Esophagus muscularis mucosa (tissue), 4 donors: ENCODE measurements at regions not wholly inside any gene's neighbourhood (a gene's known extent, or its start where the extent isn't known, plus 50 kb on each side); places are given as distances from the start of the nearest gene placed in this dataset.

Source experiments
- EP300 ChIP-seq: sonication (generic); formaldehyde crosslinking; IDR thresholded peaks from one replicate; pipeline ENCODE4 v1.6.1; 2017; ENCODE audit warnings: antibody characterized with exemption
- POLR2A ChIP-seq: fragments of 450-650 bp; IDR thresholded peaks from one replicate; pipeline ENCODE4 v1.6.1; 2017; ENCODE audit warnings: antibody characterized with exemption, moderate library complexity, mild to moderate bottlenecking, low read depth
- POLR2AphosphoS5 ChIP-seq, 2 donors: sonication (generic); formaldehyde crosslinking; IDR thresholded peaks; one replicate each; pipeline ENCODE4 v1.6.1; 2017; ENCODE audit warnings: antibody characterized with exemption in 2 of 2
- TF ChIP-seq, protein P1 (sequence below), 3 experiments: fragments of 200-600 bp in 2 of 3; fragments of 450-650 bp in 1 of 3; sonication (generic) in 2 of 3; IDR thresholded peaks; one replicate each; pipeline ENCODE4 v1.5.1; 2017 to 2019; ENCODE audit warnings: antibody characterized with exemption in 3 of 3, mild to moderate bottlenecking in 2 of 3, moderate library complexity in 1 of 3

GRCh38 chr15:93563218-93563617, 474.2 kb upstream of the RGMA start:
- TF ChIP-seq, protein P1, sequence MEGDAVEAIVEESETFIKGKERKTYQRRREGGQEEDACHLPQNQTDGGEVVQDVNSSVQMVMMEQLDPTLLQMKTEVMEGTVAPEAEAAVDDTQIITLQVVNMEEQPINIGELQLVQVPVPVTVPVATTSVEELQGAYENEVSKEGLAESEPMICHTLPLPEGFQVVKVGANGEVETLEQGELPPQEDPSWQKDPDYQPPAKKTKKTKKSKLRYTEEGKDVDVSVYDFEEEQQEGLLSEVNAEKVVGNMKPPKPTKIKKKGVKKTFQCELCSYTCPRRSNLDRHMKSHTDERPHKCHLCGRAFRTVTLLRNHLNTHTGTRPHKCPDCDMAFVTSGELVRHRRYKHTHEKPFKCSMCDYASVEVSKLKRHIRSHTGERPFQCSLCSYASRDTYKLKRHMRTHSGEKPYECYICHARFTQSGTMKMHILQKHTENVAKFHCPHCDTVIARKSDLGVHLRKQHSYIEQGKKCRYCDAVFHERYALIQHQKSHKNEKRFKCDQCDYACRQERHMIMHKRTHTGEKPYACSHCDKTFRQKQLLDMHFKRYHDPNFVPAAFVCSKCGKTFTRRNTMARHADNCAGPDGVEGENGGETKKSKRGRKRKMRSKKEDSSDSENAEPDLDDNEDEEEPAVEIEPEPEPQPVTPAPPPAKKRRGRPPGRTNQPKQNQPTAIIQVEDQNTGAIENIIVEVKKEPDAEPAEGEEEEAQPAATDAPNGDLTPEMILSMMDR (IDR thresholded peaks at IDR 0.05) = no peak
- TF ChIP-seq POLR2AphosphoS5 (IDR thresholded peaks at IDR 0.05) = no peak
- TF ChIP-seq POLR2A = no peak
- TF ChIP-seq EP300 = no peak
